Calu3 (cell line): ENCODE measurements at regions not wholly inside any gene's neighbourhood (a gene's known extent, or its start where the extent isn't known, plus 50 kb on each side); places are given as distances from the start of the nearest gene placed in this dataset.

Source experiments
- BruUV-seq: library from RNA; stranded (reverse); fragments of 400-500 nt; replicated peaks from 2 replicates; lab custom pipeline; 2021; lab: Mats Ljungman, UMichigan
- CTCF ChIA-PET: fragments of 300-600 bp; sonication (Branson Sonifier 250); formaldehyde crosslinking; loops from one replicate; lab custom pipeline; 2022; ENCODE audit warnings: antibody characterized with exemption; lab: Charles Lee
- DNase-seq: peaks from one replicate; pipeline ENCODE4 v3.0.0; 2022
- H3K27ac Mint-ChIP-seq: one replicate; pipeline ENCODE4 v1.8.0; 2022; ENCODE audit warnings: mixed read lengths; ENCODE audit not compliant: unreplicated experiment
- H3K27me3 Mint-ChIP-seq: one replicate; pipeline ENCODE4 v1.8.0; 2022; ENCODE audit warnings: mixed read lengths; ENCODE audit not compliant: unreplicated experiment
- H3K36me3 Mint-ChIP-seq: one replicate; pipeline ENCODE4 v1.8.0; 2022; ENCODE audit warnings: mild to moderate bottlenecking, moderate library complexity, mixed read lengths; ENCODE audit not compliant: insufficient read depth, unreplicated experiment
- H3K4me1 Mint-ChIP-seq: one replicate; pipeline ENCODE4 v1.8.0; 2022; ENCODE audit warnings: mild to moderate bottlenecking, low read depth, mixed read lengths; ENCODE audit not compliant: unreplicated experiment
- H3K4me3 Mint-ChIP-seq: one replicate; pipeline ENCODE4 v1.8.0; 2022; ENCODE audit warnings: mild to moderate bottlenecking, low read depth, moderate library complexity, mixed read lengths; ENCODE audit not compliant: unreplicated experiment
- H3K9me3 Mint-ChIP-seq: one replicate; pipeline ENCODE4 v1.8.0; 2022; ENCODE audit warnings: low read depth, mixed read lengths; ENCODE audit not compliant: unreplicated experiment
- CTCF ChIP-seq: fragments of 200-600 bp; IDR thresholded peaks from one replicate; pipeline ENCODE4 v1.8.0; 2022; ENCODE audit warnings: antibody characterized with exemption; ENCODE audit not compliant: unreplicated experiment
- intact Hi-C: fragments of 100-400 bp; cut with micrococcal nuclease; formaldehyde crosslinking; loops from one replicate; pipeline ENCODE4 v1.10.0; 2022; ENCODE audit not compliant: unreplicated experiment

GRCh38 chr6:22852101-22852500, 282.7 kb downstream of the HDGFL1 start:
- TF ChIP-seq CTCF: no peak
- no TSS peak for BruUV-seq
- Mint-ChIP-seq H3K4me1 (no peaks in the 10 kb centered on the region), H3K4me3 (no peak overlapping the region), H3K27ac (no peak overlapping the region), H3K27me3 (no peaks in the 10 kb centered on the region), H3K9me3 (peaks cover 3% of the 10 kb centered on the region), H3K36me3 (no peaks in the 10 kb centered on the region)
- intact Hi-C loops: no loop called here
- DNase-seq: no peak
- CTCF ChIA-PET: no interaction called here

GRCh38 chr6:22873513-22874136, 304.3 kb downstream of the HDGFL1 start:
- Mint-ChIP-seq H3K9me3 (peaks cover 13% of the 10 kb centered on the region), H3K36me3 (no peaks in the 10 kb centered on the region), H3K4me1 (peaks cover 12% of the 10 kb centered on the region), H3K27ac (no peak overlapping the region), H3K4me3 (no peak overlapping the region), H3K27me3 (no peaks in the 10 kb centered on the region)
- CTCF ChIA-PET: interaction anchor here (0.7 kb wide), 1 partner anchor 1163 kb away, joined by 9 read pairs; no protein-coding TSS in a partner anchor
- no peak for DNase-seq
- intact Hi-C loops: no loop called here
- TF ChIP-seq CTCF: no peak
- BruUV-seq: no TSS peak

GRCh38 chr6:22875845-22876244, 306.5 kb downstream of the HDGFL1 start:
- no peak for DNase-seq
- no TSS peak for BruUV-seq
- Mint-ChIP-seq H3K36me3 (no peaks in the 10 kb centered on the region), H3K27me3 (no peaks in the 10 kb centered on the region), H3K9me3 (peaks cover 10% of the 10 kb centered on the region), H3K4me1 (peaks cover 24% of the 10 kb centered on the region), H3K4me3 (no peak overlapping the region), H3K27ac (no peak overlapping the region)
- no peak for TF ChIP-seq CTCF
- intact Hi-C loops: no loop called here
- CTCF ChIA-PET: no interaction called here

- BruUV-seq: no TSS peak
- no peak for DNase-seq
- intact Hi-C loops: no loop called here
- Mint-ChIP-seq H3K27me3 (no peaks in the 10 kb centered on the region), H3K9me3 (peaks cover 6% of the 10 kb centered on the region), H3K4me3 (no peak overlapping the region), H3K27ac (no peak overlapping the region), H3K4me1 (peaks cover 48% of the 10 kb centered on the region), H3K36me3 (no peaks in the 10 kb centered on the region)
- CTCF ChIA-PET: interaction anchor here (0.8 to 0.9 kb wide), 2 partner anchors 14 to 28 kb away, joined by 3 read pairs; no protein-coding TSS in a partner anchor
- TF ChIP-seq CTCF: no peak
Measured at GRCh38 chr6:22878324-22878701, 308.9 kb downstream of the HDGFL1 start.
